ENCODE measurements at regions not wholly inside any gene's neighbourhood (a gene's known extent, or its start where the extent isn't known, plus 50 kb on each side); places are given as distances from the start of the nearest gene placed in this dataset.
A peak's percentile ranks its signal among the peaks of the same experiment; 100 is the strongest.

DNA sequence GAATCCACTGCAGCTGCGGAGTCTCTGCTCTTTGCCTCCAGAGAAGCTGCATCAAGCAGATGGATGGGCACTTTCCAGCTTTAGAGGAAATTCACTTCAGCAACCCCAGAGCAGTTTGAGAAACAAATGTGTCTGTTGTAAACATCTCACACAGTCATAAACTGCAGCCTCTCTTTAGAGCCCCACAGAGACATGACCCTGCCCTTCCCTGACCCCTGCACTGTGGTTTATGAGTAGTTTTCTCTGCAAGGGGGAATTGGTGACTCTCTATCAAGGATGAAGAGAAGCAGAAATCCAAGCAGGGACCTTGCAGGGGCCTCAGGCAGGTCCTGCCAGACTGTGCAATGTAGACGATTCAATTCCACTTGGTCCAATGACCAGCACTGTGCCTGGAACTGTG is 160.2 kb downstream of the SH2D4B start:
- DNase-seq (ENCODE audit: low spot score): no peak
- TF ChIP-seq, protein P1, sequence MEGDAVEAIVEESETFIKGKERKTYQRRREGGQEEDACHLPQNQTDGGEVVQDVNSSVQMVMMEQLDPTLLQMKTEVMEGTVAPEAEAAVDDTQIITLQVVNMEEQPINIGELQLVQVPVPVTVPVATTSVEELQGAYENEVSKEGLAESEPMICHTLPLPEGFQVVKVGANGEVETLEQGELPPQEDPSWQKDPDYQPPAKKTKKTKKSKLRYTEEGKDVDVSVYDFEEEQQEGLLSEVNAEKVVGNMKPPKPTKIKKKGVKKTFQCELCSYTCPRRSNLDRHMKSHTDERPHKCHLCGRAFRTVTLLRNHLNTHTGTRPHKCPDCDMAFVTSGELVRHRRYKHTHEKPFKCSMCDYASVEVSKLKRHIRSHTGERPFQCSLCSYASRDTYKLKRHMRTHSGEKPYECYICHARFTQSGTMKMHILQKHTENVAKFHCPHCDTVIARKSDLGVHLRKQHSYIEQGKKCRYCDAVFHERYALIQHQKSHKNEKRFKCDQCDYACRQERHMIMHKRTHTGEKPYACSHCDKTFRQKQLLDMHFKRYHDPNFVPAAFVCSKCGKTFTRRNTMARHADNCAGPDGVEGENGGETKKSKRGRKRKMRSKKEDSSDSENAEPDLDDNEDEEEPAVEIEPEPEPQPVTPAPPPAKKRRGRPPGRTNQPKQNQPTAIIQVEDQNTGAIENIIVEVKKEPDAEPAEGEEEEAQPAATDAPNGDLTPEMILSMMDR (IDR thresholded peaks at IDR 0.05; ENCODE audit: extremely low read depth, missing control alignments): no peak

- peak; percentile 71 for DNase-seq (ENCODE audit: low spot score)
- TF ChIP-seq, protein P1 (IDR thresholded peaks at IDR 0.05; ENCODE audit: extremely low read depth, missing control alignments): peak; percentile 80
Observed at GRCh38 chr10:80699602-80700039, 161.9 kb downstream of the SH2D4B start.

DNA sequence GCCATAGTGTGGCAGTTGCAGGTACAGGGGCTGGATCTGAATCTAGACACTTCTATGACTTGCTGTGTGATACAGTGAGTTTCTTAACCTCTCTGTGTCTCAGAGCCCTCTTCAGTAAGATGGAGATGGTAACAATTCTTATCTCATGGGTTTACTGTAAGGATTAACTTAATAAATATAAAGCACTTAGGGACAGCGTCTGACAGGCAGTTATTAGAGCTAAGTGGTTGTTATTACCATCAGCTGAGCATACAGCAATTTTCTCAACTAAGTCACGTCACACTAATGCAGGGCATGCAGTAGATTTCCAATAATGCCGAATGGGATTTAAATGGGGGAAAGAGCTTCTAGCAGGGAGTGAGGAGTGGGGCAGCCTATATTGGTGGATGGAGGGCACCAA is 162.6 kb downstream of the SH2D4B start:
- TF ChIP-seq, protein P1 (IDR thresholded peaks at IDR 0.05; ENCODE audit: extremely low read depth, missing control alignments): no peak
- DNase-seq (ENCODE audit: low spot score): no peak

GRCh38 chr10:80700760-80701444 is 163.2 kb downstream of the SH2D4B start:
- DNase-seq (ENCODE audit: low spot score): no peak
- TF ChIP-seq, protein P1 (IDR thresholded peaks at IDR 0.05; ENCODE audit: extremely low read depth, missing control alignments): no peak

DNA sequence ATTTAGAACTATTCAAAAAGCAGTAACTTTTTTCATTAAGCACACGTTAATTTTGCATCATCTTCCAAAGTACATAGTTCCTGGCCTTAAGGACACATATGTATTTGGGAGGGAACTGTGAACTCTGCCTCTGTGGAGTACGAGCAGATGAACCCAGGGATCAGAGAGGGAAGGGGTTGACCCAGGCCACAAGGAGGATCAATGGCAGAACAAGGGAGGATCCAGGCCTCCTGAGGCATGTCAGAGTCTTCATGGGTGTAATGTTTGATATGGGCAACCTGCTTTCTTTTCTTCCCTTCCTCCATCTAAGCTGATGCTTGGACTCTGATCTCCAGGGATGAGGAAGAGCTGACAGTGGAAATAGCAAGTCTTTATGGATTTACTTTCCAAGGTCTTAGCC is 164.0 kb downstream of the SH2D4B start:
- TF ChIP-seq, protein P1 (IDR thresholded peaks at IDR 0.05; ENCODE audit: extremely low read depth, missing control alignments): no peak
- DNase-seq (ENCODE audit: low spot score): no peak

- no peak for DNase-seq (ENCODE audit: low spot score)
- TF ChIP-seq, protein P1 (IDR thresholded peaks at IDR 0.05; ENCODE audit: extremely low read depth, missing control alignments): no peak
Observed at GRCh38 chr10:80702143-80702542, 164.4 kb downstream of the SH2D4B start.

DNA sequence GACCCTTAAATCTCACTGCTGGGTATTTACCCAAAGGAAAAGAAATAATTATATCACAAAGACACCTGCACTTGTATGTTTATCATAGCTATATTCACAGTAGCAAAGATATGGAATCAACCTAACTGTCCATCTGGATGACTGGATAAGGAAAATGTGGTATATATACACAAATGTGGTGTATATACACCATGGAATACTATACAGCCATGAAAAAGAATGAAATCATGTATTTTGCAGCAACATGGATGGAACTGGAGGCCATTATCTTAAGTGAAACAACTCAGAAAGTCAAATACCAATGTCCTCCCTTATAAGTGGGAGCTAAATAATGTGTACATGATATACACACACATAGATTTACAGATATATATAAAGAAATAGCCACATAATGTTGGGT is 168.2 kb downstream of the SH2D4B start:
- no peak for DNase-seq (ENCODE audit: low spot score)
- TF ChIP-seq, protein P1 (IDR thresholded peaks at IDR 0.05; ENCODE audit: extremely low read depth, missing control alignments): no peak

All from GM20000 (cell line).